NCI-H1930 (cell line): ENCODE measurements at regions not wholly inside any gene's neighbourhood (a gene's known extent, or its start where the extent isn't known, plus 50 kb on each side); places are given as distances from the start of the nearest gene placed in this dataset.
A peak's percentile ranks its signal among the peaks of the same experiment; 100 is the strongest.
"Not testable (repeated sequence)": the region's sequence is repeated elsewhere in the genome, so short reads cannot be mapped to it uniquely, and the experiment has no call there.

Experiments used
- DNase-seq, 2 experiments: peaks; one replicate each; lab custom pipeline; 2025; lab: John Stamatoyannopoulos, UW

GRCh38 chr4:92012899-92013867 lies 290.6 kb upstream of the GRID2 start:
- DNase-seq = no peak

GRCh38 chr4:92014067-92014466 lies 289.7 kb upstream of the GRID2 start:
- no peak for DNase-seq

GRCh38 chr4:92021203-92021602 lies 282.6 kb upstream of the GRID2 start:
- no peak for DNase-seq

GRCh38 chr4:92021788-92022187 lies 282.0 kb upstream of the GRID2 start:
- no peak for DNase-seq

GRCh38 chr4:92028830-92029229 lies 274.9 kb upstream of the GRID2 start:
- not testable (repeated sequence) for DNase-seq

- no peak for DNase-seq
These were observed 271.9 kb upstream of the GRID2 start for GRCh38 chr4:92031825-92032224.

- no peak for DNase-seq
These were observed 268.1 kb upstream of the GRID2 start for GRCh38 chr4:92035666-92036065.

GRCh38 chr4:92045718-92046117 lies 258.0 kb upstream of the GRID2 start:
- DNase-seq = no peak

GRCh38 chr4:92047209-92047875 lies 256.4 kb upstream of the GRID2 start:
- no peak for DNase-seq

- no peak for DNase-seq
These were observed 252.9 kb upstream of the GRID2 start for GRCh38 chr4:92050875-92051274.

- DNase-seq = no peak
These were observed 244.2 kb upstream of the GRID2 start for GRCh38 chr4:92059615-92060014.

- DNase-seq = peak in 1 of 2 experiments; percentile 16
These were observed 243.4 kb upstream of the GRID2 start for GRCh38 chr4:92060333-92060732.

- no peak for DNase-seq
These were observed 239.2 kb upstream of the GRID2 start for GRCh38 chr4:92064574-92064973.

- no peak for DNase-seq
These were observed 237.3 kb upstream of the GRID2 start for GRCh38 chr4:92066485-92066884.

- DNase-seq = no peak
These were observed 232.2 kb upstream of the GRID2 start for GRCh38 chr4:92071587-92071986.

GRCh38 chr4:92074839-92075238 lies 228.9 kb upstream of the GRID2 start:
- no peak for DNase-seq

- no peak for DNase-seq
These were observed 212.9 kb upstream of the GRID2 start for GRCh38 chr4:92090887-92091286.

- DNase-seq = no peak
These were observed 212.4 kb upstream of the GRID2 start for GRCh38 chr4:92091335-92091734.

GRCh38 chr4:92099861-92100260 lies 203.9 kb upstream of the GRID2 start:
- DNase-seq = no peak

- no peak for DNase-seq
These were observed 202.8 kb upstream of the GRID2 start for GRCh38 chr4:92100975-92101374.

- DNase-seq = no peak
These were observed 202.0 kb upstream of the GRID2 start for GRCh38 chr4:92101737-92102172.

- no peak for DNase-seq
These were observed 199.3 kb upstream of the GRID2 start for GRCh38 chr4:92104506-92104905.

GRCh38 chr4:92106816-92107215 lies 196.9 kb upstream of the GRID2 start:
- no peak for DNase-seq
